Left ventricle myocardium inferior (tissue), 1 donor: ENCODE measurements at regions not wholly inside any gene's neighbourhood (a gene's known extent, or its start where the extent isn't known, plus 50 kb on each side); places are given as distances from the start of the nearest gene placed in this dataset.
A peak's percentile ranks its signal among the peaks of the same experiment; 100 is the strongest.

Experiments used
- DNase-seq: peaks from one replicate; pipeline ENCODE4 v3.0.0-alpha.2; 2020
- H3K27ac ChIP-seq: fragments of 200-600 bp; replicated peaks from 2 replicates; pipeline ENCODE4 v1.8.0; 2021
- H3K27me3 ChIP-seq: fragments of 200-600 bp; 2 replicates; pipeline ENCODE4 v1.8.0; 2021; ENCODE audit warnings: low read depth
- H3K36me3 ChIP-seq: fragments of 200-600 bp; 2 replicates; pipeline ENCODE4 v1.8.0; 2021
- H3K4me1 ChIP-seq: fragments of 200-600 bp; 2 replicates; pipeline ENCODE4 v1.8.0; 2021
- H3K4me3 ChIP-seq: fragments of 200-600 bp; 2 replicates; pipeline ENCODE4 v1.8.0; 2021; ENCODE audit warnings: mild to moderate bottlenecking, moderate library complexity
- H3K9me3 ChIP-seq: fragments of 200-600 bp; replicated peaks from 2 replicates; pipeline ENCODE4 v1.8.0; 2021
- intact Hi-C: fragments of 100-400 bp; cut with micrococcal nuclease; formaldehyde crosslinking; loops from one replicate; pipeline ENCODE4 v1.11.0; 2022
- TF ChIP-seq, protein P1 (sequence below): fragments of 200-600 bp; IDR thresholded peaks from 2 replicates; pipeline ENCODE4 v1.8.0; 2021; ENCODE audit warnings: antibody characterized with exemption, mild to moderate bottlenecking, borderline replicate concordance
- donor health status: DM: no; HTN: yes; CAD: no; lungs with severe emphysema.

DNA sequence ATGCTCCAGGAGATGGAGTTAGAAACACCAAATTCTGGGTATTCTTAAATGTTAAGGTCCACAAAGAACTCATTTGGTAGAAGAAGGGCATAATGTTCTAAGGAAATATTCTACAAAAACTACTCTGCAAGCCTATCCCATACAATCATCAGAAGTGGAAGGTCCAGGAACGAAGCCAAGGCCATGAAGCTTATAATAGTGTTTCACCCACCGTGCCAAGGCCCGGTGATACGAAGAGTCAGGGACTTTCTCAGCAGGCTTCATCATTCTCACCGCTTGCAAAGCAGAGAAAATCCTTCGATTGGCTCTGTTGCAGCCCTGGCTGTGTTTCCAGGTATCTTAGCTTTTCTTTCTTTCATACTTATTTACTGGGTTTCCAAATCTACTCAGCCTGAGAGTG lies 351.9 kb upstream of the CELF2 start:
- Histone ChIP-seq H3K36me3 (no peaks in the 10 kb centered on the region), H3K27ac (no peak overlapping the region), H3K27me3 (no peaks in the 10 kb centered on the region), H3K9me3 (no peaks in the 10 kb centered on the region), H3K4me3 (no peak overlapping the region), H3K4me1 (peaks cover 14% of the 10 kb centered on the region)
- TF ChIP-seq, protein P1, sequence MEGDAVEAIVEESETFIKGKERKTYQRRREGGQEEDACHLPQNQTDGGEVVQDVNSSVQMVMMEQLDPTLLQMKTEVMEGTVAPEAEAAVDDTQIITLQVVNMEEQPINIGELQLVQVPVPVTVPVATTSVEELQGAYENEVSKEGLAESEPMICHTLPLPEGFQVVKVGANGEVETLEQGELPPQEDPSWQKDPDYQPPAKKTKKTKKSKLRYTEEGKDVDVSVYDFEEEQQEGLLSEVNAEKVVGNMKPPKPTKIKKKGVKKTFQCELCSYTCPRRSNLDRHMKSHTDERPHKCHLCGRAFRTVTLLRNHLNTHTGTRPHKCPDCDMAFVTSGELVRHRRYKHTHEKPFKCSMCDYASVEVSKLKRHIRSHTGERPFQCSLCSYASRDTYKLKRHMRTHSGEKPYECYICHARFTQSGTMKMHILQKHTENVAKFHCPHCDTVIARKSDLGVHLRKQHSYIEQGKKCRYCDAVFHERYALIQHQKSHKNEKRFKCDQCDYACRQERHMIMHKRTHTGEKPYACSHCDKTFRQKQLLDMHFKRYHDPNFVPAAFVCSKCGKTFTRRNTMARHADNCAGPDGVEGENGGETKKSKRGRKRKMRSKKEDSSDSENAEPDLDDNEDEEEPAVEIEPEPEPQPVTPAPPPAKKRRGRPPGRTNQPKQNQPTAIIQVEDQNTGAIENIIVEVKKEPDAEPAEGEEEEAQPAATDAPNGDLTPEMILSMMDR = no peak
- DNase-seq = no peak
- intact Hi-C loops = no loop called here

DNA sequence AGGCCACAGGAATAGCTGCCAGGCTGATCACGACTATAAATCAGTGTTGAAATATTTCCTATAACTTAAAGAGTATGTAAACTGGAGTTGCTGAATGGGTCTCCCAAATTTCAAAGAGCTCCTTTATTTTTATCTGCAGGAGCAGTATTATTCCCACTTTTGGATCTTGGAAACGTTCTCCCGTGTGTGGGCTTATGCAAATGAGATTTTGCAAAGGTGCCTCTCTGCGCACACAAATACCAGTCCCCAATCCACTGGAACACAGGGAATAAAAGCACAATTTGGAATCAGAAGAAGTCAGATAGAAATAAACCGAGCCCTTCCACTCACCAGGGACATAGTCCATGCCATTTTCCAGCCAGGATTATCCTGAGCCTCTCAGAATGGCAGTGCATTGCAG lies 350.2 kb upstream of the CELF2 start:
- intact Hi-C loops = no loop called here
- no peak overlapping the region for H3K27ac ChIP-seq
- peaks cover 7% of the 10 kb centered on the region for H3K4me1 ChIP-seq
- TF ChIP-seq, protein P1 = no peak
- H3K9me3 ChIP-seq = peaks cover 2% of the 10 kb centered on the region
- no peaks in the 10 kb centered on the region for H3K36me3 ChIP-seq
- no peak for DNase-seq
- no peaks in the 10 kb centered on the region for H3K27me3 ChIP-seq
- H3K4me3 ChIP-seq = no peak overlapping the region

DNA sequence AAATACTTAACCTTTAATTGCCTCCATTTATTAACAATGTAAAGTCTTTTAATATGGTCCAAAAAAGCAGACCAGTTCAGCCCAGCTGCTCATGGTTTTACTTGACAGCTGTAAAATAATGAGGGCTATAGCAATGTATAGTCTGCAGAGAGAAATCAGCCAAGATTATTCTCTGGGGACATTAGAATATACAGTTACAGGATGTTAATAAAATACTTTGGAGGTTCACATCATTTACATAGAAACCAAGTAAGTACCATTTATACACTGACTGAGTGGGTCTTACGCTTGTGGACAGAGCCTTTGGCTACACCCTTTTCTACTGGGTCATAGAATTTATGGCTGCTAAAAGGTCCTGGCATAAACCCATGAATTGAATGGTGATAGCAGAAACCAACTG lies 340.7 kb upstream of the CELF2 start:
- H3K36me3 ChIP-seq = no peaks in the 10 kb centered on the region
- H3K27me3 ChIP-seq = no peaks in the 10 kb centered on the region
- H3K9me3 ChIP-seq = peaks cover 22% of the 10 kb centered on the region
- DNase-seq = no peak
- intact Hi-C loops = no loop called here
- TF ChIP-seq, protein P1 = no peak
- no peak overlapping the region for H3K4me3 ChIP-seq
- no peak overlapping the region for H3K27ac ChIP-seq
- no peaks in the 10 kb centered on the region for H3K4me1 ChIP-seq

DNA sequence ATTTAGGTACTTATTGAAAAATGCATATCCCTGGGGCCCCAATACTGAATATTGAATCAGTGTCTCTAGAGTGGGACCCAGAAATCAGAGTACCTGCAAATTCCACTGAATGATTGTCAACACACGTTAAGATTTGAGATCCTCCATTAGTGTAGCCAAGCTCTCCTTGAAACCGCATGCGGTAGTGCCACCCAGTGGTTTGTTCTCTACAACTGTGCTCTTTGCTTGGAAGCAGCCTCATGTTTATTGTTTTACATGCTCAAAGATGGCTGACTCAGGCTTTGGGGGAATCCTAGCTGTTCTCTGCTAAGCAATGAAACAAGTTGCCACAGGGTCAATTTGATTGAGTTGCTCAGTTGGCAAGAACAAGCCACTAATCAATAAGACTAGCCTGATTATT lies 340.2 kb upstream of the CELF2 start:
- Histone ChIP-seq H3K4me3 (no peak overlapping the region), H3K27me3 (no peaks in the 10 kb centered on the region), H3K4me1 (no peaks in the 10 kb centered on the region), H3K36me3 (no peaks in the 10 kb centered on the region), H3K27ac (no peak overlapping the region), H3K9me3 (peaks cover 20% of the 10 kb centered on the region)
- intact Hi-C loops = no loop called here
- DNase-seq = peak; percentile 44
- TF ChIP-seq, protein P1 = peak; percentile 73

DNA sequence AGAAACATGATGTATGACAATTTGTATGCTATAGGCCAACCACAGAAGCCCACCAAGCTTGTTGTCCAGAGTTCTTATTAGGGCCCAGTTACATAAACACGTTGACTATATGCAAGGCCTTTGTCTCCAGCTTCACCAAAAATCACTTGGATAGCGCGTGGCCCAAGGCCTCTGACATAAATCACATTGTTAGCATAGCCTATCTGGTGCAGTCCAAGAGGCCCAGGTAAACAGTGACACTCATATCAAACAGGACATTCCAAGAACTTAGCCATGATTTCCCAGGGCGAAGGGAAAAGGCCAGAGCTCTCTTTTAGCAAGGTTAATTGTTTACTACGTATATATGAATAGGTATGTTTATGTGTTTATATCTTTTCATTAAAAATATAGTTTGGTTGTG lies 337.2 kb upstream of the CELF2 start:
- H3K4me3 ChIP-seq = no peak overlapping the region
- intact Hi-C loops = no loop called here
- TF ChIP-seq, protein P1 = no peak

DNA sequence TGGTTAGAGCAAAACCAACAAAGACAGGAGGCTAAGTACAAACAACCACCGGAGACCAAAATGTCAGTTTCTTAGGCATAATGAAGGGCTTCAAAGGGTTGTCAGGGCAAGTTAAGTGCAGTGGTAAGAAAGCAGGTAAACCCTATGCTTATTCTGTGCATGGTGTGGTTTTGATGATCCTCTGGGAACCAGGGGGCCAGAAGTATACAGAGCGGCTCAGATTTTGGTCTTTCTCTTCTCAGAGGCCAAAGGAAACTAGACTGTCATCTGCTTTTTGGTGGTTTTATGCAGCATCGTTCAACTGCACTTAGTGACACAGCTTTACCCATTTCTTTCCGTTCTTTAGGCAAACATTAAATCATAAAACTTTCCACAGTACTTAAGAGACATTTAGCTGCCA lies 332.7 kb upstream of the CELF2 start:
- no peaks in the 10 kb centered on the region for H3K4me1 ChIP-seq
- no peaks in the 10 kb centered on the region for H3K36me3 ChIP-seq
- H3K4me3 ChIP-seq = no peak overlapping the region
- intact Hi-C loops = no loop called here
- TF ChIP-seq, protein P1 = no peak
- H3K27ac ChIP-seq = no peak overlapping the region
- H3K27me3 ChIP-seq = no peaks in the 10 kb centered on the region
- H3K9me3 ChIP-seq = no peaks in the 10 kb centered on the region
- DNase-seq = no peak

More for the DNA sequence above, 337.2 kb upstream of the CELF2 start:
- H3K27me3 ChIP-seq = no peaks in the 10 kb centered on the region
- peaks cover 6% of the 10 kb centered on the region for H3K9me3 ChIP-seq
- no peak for DNase-seq
- no peak overlapping the region for H3K27ac ChIP-seq
- H3K4me1 ChIP-seq = no peaks in the 10 kb centered on the region
- no peaks in the 10 kb centered on the region for H3K36me3 ChIP-seq
